Stomach (tissue), 4 donors: ENCODE measurements at regions not wholly inside any gene's neighbourhood (a gene's known extent, or its start where the extent isn't known, plus 50 kb on each side); places are given as distances from the start of the nearest gene placed in this dataset.

Source experiments
- CTCF ChIP-seq, 7 experiments: fragments of 450-650 bp in 4 of 7; fragments of 200-600 bp in 3 of 7; sonication (generic) in 3 of 7; IDR thresholded peaks; one replicate each; pipeline ENCODE4 v1.5.1; 2016 to 2019; ENCODE audit warnings: antibody characterized with exemption in 7 of 7, control low read depth in 2 of 7, mild to moderate bottlenecking in 1 of 7
- EP300 ChIP-seq: sonication (generic); formaldehyde crosslinking; IDR thresholded peaks from one replicate; pipeline ENCODE4 v1.6.1; 2017; ENCODE audit warnings: antibody characterized with exemption
- POLR2A ChIP-seq, 4 donors: fragments of 450-650 bp; IDR thresholded peaks; one replicate each; pipeline ENCODE4 v1.6.1; 2016; ENCODE audit warnings: antibody characterized with exemption in 4 of 4, control low read depth in 2 of 4, mild to moderate bottlenecking in 1 of 4, moderate library complexity in 1 of 4
- POLR2AphosphoS5 ChIP-seq, 3 donors: sonication (generic); formaldehyde crosslinking; IDR thresholded peaks; one replicate each; pipeline ENCODE4 v1.6.1; 2016; ENCODE audit warnings: antibody characterized with exemption in 3 of 3

DNA sequence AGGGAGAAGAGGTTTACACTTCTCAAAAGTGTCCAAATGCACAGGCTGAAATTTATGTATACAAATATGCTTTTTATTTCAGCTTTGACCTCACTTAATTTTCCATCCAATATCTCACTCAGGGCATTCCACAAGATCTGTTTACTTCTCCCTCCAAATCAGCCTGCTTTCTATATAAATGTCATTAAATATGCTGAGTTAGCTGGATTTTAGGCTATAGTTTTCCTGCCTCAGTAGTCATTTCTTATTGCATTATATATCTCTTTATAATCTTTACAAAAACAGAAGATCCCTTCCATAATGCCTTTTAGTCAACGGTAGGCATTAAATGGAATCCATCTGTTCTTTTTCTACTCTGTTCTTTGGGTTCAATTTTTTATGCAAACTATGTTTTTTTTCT lies 71.7 kb upstream of the KCND2 start:
- TF ChIP-seq POLR2A (IDR thresholded peaks at IDR 0.05): no peak
- no peak for TF ChIP-seq CTCF (IDR thresholded peaks at IDR 0.05)
- TF ChIP-seq POLR2AphosphoS5 (IDR thresholded peaks at IDR 0.05): no peak
- TF ChIP-seq EP300: no peak
